Fibroblast of lung (primary cell): ENCODE measurements at regions not wholly inside any gene's neighbourhood (a gene's known extent, or its start where the extent isn't known, plus 50 kb on each side); places are given as distances from the start of the nearest gene placed in this dataset.

Source experiments
- DNase-seq, 2 donors: peaks; one replicate each; pipeline versions ENCODE4 v3.0.0 to v3.0.0-alpha.2; 2010; ENCODE audit warnings: low read depth in 2 of 2
- H2AFZ ChIP-seq: 2 replicates; pipeline ENCODE4 v1.5.1; 2012; ENCODE audit warnings: low read length, control low read depth, inconsistent platforms
- H3K27ac ChIP-seq: 2 replicates; pipeline ENCODE4 v1.5.1; 2011; ENCODE audit warnings: low read length, control low read depth; ENCODE audit not compliant: insufficient read depth
- H3K27me3 ChIP-seq: 2 replicates; pipeline ENCODE4 v1.5.1; 2011; ENCODE audit warnings: mild to moderate bottlenecking, low read length; ENCODE audit not compliant: control insufficient read depth, insufficient read depth
- H3K36me3 ChIP-seq: 2 replicates; pipeline ENCODE4 v1.5.1; 2011; ENCODE audit warnings: low read length; ENCODE audit not compliant: control insufficient read depth, insufficient read depth
- H3K4me1 ChIP-seq: 2 replicates; pipeline ENCODE4 v1.5.1; 2011; ENCODE audit warnings: low read length; ENCODE audit not compliant: control insufficient read depth, insufficient read depth; ENCODE audit errors: extremely low read depth
- H3K4me2 ChIP-seq: 2 replicates; pipeline ENCODE4 v1.5.1; 2011; ENCODE audit warnings: low read length, control low read depth; ENCODE audit not compliant: insufficient read depth; ENCODE audit errors: extremely low read depth
- H3K4me3 ChIP-seq, 4 experiments: fragments of 200-600 bp in 1 of 4; sonication (generic) in 1 of 4; replicated peaks in 1 of 4; 2 replicates each; pipeline ENCODE4 v1.5.1; 2011 to 2016; ENCODE audit warnings: low read length in 4 of 4, low read depth in 3 of 4, mild to moderate bottlenecking in 3 of 4, control low read depth in 2 of 4, inconsistent platforms in 1 of 4, mixed read lengths in 1 of 4; ENCODE audit not compliant: insufficient read depth in 1 of 4; ENCODE audit errors: control extremely low read depth in 1 of 4
- H3K79me2 ChIP-seq: 2 replicates; pipeline ENCODE4 v1.5.1; 2012; ENCODE audit warnings: mild to moderate bottlenecking, low read length, inconsistent platforms; ENCODE audit not compliant: control insufficient read depth, insufficient read depth
- H3K9ac ChIP-seq: 2 replicates; pipeline ENCODE4 v1.5.1; 2011; ENCODE audit warnings: mild to moderate bottlenecking, low read length, control low read depth; ENCODE audit not compliant: insufficient read depth
- H3K9me3 ChIP-seq: 2 replicates; pipeline ENCODE4 v1.5.1; 2012; ENCODE audit warnings: low read depth, low read length; ENCODE audit not compliant: control insufficient read depth, insufficient read depth
- H4K20me1 ChIP-seq: 2 replicates; pipeline ENCODE4 v1.5.1; 2011; ENCODE audit warnings: low read length; ENCODE audit not compliant: control insufficient read depth, insufficient read depth; ENCODE audit errors: extremely low read depth
- CTCF ChIP-seq, 2 donors: IDR thresholded peaks in 1 of 2; conservative IDR thresholded peaks in 1 of 2; 1 replicate in 1 of 2; 2 replicates in 1 of 2; pipeline ENCODE4 v1.5.1; 2011 to 2012; ENCODE audit warnings: low read length in 2 of 2, control low read depth in 1 of 2, inconsistent platforms in 1 of 2, low read depth in 1 of 2, mild to moderate bottlenecking in 1 of 2
- EZH2 ChIP-seq: IDR thresholded peaks from 2 replicates; pipeline ENCODE4 v1.5.1; 2012; ENCODE audit warnings: low read length, control low read depth, mild to moderate bottlenecking; ENCODE audit errors: missing control alignments

- H2AFZ ChIP-seq = no peak overlapping the region
- no peaks in the 10 kb centered on the region for H3K79me2 ChIP-seq
- no peaks in the 10 kb centered on the region for H3K36me3 ChIP-seq
- no peaks in the 10 kb centered on the region for H3K4me1 ChIP-seq
- no peak overlapping the region for H3K9ac ChIP-seq
- DNase-seq = no peak
- H3K9me3 ChIP-seq = no peaks in the 10 kb centered on the region
- H3K27me3 ChIP-seq = no peaks in the 10 kb centered on the region
- no peak overlapping the region for H3K4me2 ChIP-seq
- TF ChIP-seq EZH2 (no peak), CTCF (conservative IDR thresholded peaks at IDR 0.05 in 1 of 2, IDR thresholded peaks at IDR 0.05 in 1 of 2; ENCODE audit: low read depth in 1 of 2, low read length in 2 of 2) (no peak)
- H4K20me1 ChIP-seq = no peaks in the 10 kb centered on the region
- no peak overlapping the region for H3K4me3 ChIP-seq
- H3K27ac ChIP-seq = no peak overlapping the region
Measured at GRCh38 chr2:8357738-8358518, 323.9 kb upstream of the ID2 start.

- H3K9me3 ChIP-seq = no peaks in the 10 kb centered on the region
- H3K4me2 ChIP-seq = no peak overlapping the region
- no peak overlapping the region for H3K9ac ChIP-seq
- no peak overlapping the region for H3K4me3 ChIP-seq
- H3K79me2 ChIP-seq = no peaks in the 10 kb centered on the region
- no peaks in the 10 kb centered on the region for H3K4me1 ChIP-seq
- DNase-seq = no peak
- no peaks in the 10 kb centered on the region for H4K20me1 ChIP-seq
- H3K36me3 ChIP-seq = no peaks in the 10 kb centered on the region
- H3K27ac ChIP-seq = no peak overlapping the region
- H2AFZ ChIP-seq = no peak overlapping the region
- no peak for TF ChIP-seq CTCF (conservative IDR thresholded peaks at IDR 0.05 in 1 of 2, IDR thresholded peaks at IDR 0.05 in 1 of 2; ENCODE audit: low read depth in 1 of 2, low read length in 2 of 2)
- TF ChIP-seq EZH2 = no peak
- H3K27me3 ChIP-seq = no peaks in the 10 kb centered on the region
Measured at GRCh38 chr2:8361930-8362329, 319.9 kb upstream of the ID2 start.

- no peak for TF ChIP-seq CTCF (conservative IDR thresholded peaks at IDR 0.05 in 1 of 2, IDR thresholded peaks at IDR 0.05 in 1 of 2; ENCODE audit: low read depth in 1 of 2, low read length in 2 of 2)
- no peak for TF ChIP-seq EZH2
- Histone ChIP-seq H3K79me2 (no peaks in the 10 kb centered on the region), H3K9ac (no peak overlapping the region), H3K4me3 (no peak overlapping the region), H4K20me1 (no peaks in the 10 kb centered on the region), H3K4me2 (no peak overlapping the region), H3K27ac (no peak overlapping the region), H3K9me3 (no peaks in the 10 kb centered on the region), H3K36me3 (no peaks in the 10 kb centered on the region), H3K27me3 (no peaks in the 10 kb centered on the region), H3K4me1 (no peaks in the 10 kb centered on the region), H2AFZ (no peak overlapping the region)
- no peak for DNase-seq
Measured at GRCh38 chr2:8363161-8363560, 318.7 kb upstream of the ID2 start.
